PC-3 (cell line): ENCODE measurements at regions not wholly inside any gene's neighbourhood (a gene's known extent, or its start where the extent isn't known, plus 50 kb on each side); places are given as distances from the start of the nearest gene placed in this dataset.

Experiments
- EZH2 ChIP-seq: fragments of 300-600 bp; sonication (generic); IDR thresholded peaks from one replicate; pipeline ENCODE4 v1.6.1; 2017; ENCODE audit warnings: antibody characterized with exemption, mild to moderate bottlenecking, low read length; ENCODE audit not compliant: unreplicated experiment
- TF ChIP-seq, protein P1 (sequence below): fragments of 300-600 bp; sonication (generic); conservative IDR thresholded peaks from 2 replicates; pipeline ENCODE4 v1.5.1; 2017; ENCODE audit warnings: antibody characterized with exemption, low read depth, mild to moderate bottlenecking, low read length

DNA sequence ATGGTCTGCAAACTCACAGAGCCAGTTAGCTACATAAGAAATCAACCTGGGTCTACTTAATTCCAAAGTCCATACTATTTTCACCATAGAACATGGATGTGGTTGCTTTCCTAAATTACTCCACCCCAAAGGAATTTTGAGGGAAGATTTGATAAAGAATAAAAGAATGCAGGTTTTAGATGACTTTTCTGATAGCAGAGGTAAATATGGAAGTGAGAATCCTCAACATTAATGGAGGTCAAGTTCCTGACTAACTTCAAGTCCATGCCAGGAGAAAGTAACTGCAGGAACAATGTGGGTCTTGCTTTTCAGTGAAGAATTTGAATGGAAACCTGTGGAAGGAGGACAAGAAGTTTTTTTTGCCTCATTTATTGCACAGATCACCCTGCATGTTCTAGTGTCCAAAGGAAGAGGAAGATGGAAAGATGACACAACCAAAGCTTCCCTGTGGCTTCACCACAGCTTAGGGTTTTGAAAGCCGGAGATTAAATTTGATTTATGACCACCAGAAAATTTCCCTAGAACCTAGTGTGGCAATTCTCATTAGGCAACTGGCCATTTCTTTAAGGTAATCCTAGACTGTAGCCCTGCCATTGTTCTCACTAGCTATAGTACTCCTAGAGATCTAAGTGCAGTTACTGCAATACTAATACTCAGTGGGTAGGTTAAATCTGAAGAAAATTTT lies 429.7 kb downstream of the RAP2B start:
- TF ChIP-seq, protein P1, sequence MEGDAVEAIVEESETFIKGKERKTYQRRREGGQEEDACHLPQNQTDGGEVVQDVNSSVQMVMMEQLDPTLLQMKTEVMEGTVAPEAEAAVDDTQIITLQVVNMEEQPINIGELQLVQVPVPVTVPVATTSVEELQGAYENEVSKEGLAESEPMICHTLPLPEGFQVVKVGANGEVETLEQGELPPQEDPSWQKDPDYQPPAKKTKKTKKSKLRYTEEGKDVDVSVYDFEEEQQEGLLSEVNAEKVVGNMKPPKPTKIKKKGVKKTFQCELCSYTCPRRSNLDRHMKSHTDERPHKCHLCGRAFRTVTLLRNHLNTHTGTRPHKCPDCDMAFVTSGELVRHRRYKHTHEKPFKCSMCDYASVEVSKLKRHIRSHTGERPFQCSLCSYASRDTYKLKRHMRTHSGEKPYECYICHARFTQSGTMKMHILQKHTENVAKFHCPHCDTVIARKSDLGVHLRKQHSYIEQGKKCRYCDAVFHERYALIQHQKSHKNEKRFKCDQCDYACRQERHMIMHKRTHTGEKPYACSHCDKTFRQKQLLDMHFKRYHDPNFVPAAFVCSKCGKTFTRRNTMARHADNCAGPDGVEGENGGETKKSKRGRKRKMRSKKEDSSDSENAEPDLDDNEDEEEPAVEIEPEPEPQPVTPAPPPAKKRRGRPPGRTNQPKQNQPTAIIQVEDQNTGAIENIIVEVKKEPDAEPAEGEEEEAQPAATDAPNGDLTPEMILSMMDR = no peak
- TF ChIP-seq EZH2 = no peak
